PC-9 (cell line): ENCODE measurements at regions not wholly inside any gene's neighbourhood (a gene's known extent, or its start where the extent isn't known, plus 50 kb on each side); places are given as distances from the start of the nearest gene placed in this dataset.

Source experiments
- CTCF ChIP-seq: fragments of 200-600 bp; sonication (generic); conservative IDR thresholded peaks from 2 replicates; pipeline ENCODE4 v1.6.1; 2017; ENCODE audit warnings: mixed run types, antibody characterized with exemption, mild to moderate bottlenecking, moderate library complexity
- EZH2 ChIP-seq: fragments of 200-600 bp; sonication (generic); IDR thresholded peaks from 2 replicates; pipeline ENCODE4 v1.8.0; 2017; ENCODE audit warnings: antibody characterized with exemption, low read depth

GRCh38 chr12:98037401-98038140 is 477.8 kb upstream of the TMPO start:
- no peak for TF ChIP-seq CTCF
- no peak for TF ChIP-seq EZH2
